ENCODE measurements at regions not wholly inside any gene's neighbourhood (a gene's known extent, or its start where the extent isn't known, plus 50 kb on each side); places are given as distances from the start of the nearest gene placed in this dataset.

- TF ChIP-seq, protein P1, sequence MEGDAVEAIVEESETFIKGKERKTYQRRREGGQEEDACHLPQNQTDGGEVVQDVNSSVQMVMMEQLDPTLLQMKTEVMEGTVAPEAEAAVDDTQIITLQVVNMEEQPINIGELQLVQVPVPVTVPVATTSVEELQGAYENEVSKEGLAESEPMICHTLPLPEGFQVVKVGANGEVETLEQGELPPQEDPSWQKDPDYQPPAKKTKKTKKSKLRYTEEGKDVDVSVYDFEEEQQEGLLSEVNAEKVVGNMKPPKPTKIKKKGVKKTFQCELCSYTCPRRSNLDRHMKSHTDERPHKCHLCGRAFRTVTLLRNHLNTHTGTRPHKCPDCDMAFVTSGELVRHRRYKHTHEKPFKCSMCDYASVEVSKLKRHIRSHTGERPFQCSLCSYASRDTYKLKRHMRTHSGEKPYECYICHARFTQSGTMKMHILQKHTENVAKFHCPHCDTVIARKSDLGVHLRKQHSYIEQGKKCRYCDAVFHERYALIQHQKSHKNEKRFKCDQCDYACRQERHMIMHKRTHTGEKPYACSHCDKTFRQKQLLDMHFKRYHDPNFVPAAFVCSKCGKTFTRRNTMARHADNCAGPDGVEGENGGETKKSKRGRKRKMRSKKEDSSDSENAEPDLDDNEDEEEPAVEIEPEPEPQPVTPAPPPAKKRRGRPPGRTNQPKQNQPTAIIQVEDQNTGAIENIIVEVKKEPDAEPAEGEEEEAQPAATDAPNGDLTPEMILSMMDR (conservative IDR thresholded peaks at IDR 0.05 in 1 of 2, IDR thresholded peaks at IDR 0.05 in 1 of 2; ENCODE audit: extremely low read depth in 1 of 2, insufficient read depth in 1 of 2, low read depth in 1 of 2, low read length in 2 of 2) = no peak
- no peak for TF ChIP-seq EZH2 (IDR thresholded peaks at IDR 0.05; ENCODE audit: borderline replicate concordance, low read length)
Measured at GRCh38 chr13:106804991-106805390, 237.1 kb upstream of the ARGLU1 start.
